HG02852 (cell line): ENCODE measurements at regions not wholly inside any gene's neighbourhood (a gene's known extent, or its start where the extent isn't known, plus 50 kb on each side); places are given as distances from the start of the nearest gene placed in this dataset.

Source experiments
- ATAC-seq: cut with Tn5 transposase; IDR thresholded peaks from one replicate; pipeline ENCODE4 v1.9.1; 2021; ENCODE audit warnings: mild to moderate bottlenecking, moderate library complexity; ENCODE audit not compliant: unreplicated experiment

DNA sequence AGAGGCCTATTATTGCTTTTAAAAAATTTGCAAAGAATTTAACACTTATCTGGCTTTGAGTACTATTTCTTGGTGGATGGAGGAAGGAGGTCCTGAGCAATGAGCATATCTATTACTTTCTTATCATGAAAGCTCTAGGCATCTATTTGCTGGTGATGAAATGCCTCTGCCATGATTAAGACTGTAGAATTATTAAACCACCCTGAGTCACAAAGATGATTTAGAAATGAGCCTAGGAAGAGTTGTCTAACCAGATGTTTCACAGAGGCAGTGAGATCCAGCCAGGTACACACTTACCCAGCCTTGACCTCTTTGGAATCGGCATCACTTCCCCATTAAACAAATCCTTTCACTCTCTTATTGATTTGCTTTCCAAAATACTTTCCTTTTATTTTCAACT, 304.4 kb upstream of the KIF2A start:
- ATAC-seq, result no peak

DNA sequence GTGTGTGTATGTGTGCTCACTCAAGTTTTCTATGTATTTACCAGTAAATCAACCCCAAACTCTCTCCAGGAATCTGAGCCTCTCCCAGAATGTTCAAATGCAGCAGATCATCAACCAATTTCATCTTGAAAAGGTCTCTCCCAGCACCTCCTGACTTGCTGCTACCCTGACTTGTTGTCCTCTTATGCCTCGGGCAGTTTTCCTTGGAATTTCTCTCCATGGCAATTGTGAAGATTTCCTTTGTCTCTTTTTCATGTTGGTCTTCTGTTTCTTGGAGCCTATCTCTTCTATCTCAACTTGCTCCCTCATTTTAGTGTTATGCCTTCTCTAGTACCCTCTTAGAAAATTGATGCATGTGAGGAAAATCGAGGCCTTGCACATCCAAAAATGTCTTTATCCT, 303.6 kb upstream of the KIF2A start:
- no peak for ATAC-seq

DNA sequence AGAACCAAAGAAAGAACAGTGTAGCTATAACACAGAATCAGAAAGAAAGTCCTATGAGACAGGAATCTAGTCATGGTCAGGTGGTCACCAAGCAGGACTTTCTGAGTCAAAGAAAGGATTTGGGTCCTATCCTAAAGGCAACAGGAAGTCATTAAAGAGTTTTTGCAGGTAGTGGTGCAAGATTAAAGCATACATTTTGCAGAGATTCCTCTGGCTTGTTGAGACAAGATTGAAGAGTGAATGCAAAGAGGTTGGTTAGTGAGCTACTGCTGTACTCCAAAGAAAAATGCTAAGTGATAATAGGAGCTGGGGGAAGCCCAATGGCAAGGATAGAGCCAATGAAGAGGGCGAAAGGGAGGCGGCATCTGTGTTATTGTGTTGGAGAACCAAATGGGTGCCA, 300.5 kb upstream of the KIF2A start:
- ATAC-seq, result no peak

DNA sequence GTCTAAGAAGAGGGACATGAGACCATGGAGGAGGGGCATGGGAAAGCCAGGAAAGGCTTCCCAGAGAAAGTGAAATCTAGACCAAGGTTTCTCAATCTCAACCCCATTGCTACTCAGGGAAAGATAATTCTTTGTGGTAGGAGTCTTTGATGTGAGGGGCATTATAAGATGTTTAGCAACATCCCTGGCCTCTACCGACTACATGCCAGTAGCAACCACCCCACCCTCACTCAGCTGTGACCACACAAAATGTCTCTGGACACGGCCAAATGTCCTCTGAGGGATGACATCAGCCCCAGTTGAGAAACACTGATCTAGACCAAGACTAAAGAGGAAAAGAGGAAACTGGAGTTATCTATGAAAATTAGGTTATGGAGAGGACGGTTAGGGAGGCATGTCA, 298.5 kb upstream of the KIF2A start:
- ATAC-seq, result no peak

DNA sequence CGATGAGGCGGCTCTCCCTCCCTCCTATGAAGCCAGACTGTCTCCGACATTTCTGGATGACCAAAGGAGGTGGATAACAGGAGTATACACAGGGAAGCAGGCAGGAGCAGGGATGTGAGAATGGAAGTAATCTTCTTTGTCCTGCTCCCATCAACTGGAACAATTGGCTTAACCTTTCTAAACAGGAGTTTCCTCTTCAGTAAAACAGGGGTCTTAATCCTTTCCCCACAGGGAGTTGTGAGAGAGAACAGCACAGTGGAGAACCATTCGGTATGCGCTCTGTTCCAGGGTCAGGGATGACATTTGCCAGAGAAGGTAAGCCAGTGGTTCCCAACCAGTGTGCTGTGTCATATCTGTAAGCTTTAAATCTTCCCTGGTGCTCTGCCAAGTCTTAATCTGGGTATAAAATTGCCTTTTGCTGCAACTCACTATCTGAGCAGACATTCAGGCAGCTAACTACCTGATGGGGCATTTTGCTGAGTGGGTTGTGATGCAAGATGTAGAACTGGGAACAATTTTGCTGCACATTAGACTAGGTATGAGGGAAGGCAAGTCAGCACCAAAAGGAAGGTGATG, 294.8 kb upstream of the KIF2A start:
- ATAC-seq, result no peak

DNA sequence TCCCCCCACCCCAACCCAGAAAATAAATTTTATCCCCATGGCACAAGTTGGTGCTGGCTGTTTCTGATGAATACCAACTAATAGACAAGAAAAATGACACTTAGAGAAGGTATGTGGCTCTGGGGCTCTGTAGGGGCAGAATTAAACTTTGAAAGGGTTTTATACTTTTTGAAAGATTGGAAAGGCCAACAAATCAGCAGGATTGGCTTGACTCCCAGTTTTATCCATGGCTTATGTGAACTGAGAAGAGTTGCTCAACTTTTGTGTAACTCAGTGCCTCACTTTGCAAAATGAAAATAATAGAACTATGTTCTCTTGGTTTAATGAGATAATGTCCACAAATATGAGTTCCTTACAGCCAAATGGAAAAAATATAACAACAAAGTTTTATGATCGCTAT, 288.9 kb upstream of the KIF2A start:
- no peak for ATAC-seq

DNA sequence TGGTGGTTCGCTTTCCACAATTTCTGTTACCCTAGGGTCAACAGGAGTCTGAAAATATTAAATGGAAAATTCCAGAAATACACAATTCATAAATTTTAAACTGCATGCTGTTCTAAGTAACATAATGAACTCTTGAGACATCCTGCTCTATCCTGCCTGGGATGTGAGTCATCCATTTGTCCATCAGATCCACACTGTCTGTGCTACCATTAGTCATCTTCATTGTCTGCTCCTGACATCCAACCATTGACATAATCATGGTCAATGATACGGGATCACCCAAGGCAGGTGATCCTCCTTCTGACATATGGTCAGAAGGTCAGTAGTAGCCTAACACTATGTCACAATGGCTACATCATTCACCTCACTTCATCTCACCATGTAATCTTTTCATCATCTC, 276.7 kb upstream of the KIF2A start:
- no peak for ATAC-seq

DNA sequence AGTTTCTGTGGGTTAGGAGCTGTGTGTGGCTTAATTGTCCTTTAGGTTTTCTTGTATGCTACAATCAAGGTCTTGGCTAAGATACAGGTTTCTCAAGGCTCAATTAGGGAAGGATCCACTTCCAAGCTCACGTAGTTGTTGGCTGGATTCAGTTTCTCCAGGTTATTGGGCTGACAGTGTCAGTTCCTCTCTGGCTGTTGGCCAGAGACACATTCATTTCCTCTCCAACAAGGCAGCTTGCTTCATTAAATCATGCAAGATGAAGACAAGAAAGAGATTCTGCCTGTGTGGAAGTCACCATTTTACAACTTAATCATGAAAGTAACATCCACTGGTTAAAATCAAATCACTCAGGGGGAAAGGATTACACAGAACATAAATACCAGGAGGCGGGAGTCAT, 275.7 kb upstream of the KIF2A start:
- ATAC-seq, result no peak

DNA sequence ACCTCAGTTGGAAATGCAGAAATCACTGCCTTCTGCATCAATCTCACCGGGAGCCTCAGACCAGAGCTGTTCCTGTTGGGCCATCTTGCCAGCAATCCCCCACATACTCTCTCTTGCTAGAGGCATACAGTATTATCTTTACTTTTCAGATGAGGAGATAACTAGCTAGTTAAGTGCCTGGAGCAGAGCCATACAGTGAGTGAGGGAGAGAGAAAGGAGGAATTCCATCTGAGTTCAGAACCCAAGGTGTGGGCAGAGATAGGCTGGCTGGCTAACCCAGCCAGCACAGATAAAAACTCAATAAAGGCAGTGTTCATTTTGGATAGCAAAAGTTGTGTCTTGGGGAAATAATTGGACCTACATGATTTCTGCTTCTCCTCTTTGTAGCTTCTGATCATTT, 268.0 kb upstream of the KIF2A start:
- no peak for ATAC-seq

DNA sequence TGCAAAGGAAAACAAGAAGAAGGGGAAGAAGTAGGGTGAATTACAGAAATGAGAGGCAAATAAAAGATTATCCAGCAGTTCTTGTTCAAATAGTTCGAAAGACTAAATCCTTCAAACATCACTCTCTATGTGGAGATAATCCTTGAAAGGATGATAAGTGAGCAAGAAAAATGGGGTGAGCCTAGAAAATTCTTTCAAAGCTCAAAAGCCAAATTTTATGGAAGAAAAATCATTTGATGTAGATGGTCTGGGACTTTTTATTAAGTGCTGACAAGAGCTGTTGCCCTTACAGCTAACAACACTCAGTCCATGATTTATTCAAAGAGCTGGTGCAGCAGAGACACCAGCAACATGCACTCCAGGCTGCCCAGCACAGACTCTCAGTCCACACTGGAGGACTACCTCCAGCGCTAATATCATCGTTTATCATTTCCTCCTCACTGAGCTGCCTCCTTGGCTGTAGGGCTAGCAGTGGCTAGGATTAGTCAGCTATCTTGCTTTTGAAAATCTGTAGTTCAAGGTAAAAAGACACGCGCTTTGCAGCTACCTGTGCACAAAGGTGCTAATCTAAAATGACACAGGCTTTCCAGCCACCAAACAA, 264.8 kb upstream of the KIF2A start:
- no peak for ATAC-seq

DNA sequence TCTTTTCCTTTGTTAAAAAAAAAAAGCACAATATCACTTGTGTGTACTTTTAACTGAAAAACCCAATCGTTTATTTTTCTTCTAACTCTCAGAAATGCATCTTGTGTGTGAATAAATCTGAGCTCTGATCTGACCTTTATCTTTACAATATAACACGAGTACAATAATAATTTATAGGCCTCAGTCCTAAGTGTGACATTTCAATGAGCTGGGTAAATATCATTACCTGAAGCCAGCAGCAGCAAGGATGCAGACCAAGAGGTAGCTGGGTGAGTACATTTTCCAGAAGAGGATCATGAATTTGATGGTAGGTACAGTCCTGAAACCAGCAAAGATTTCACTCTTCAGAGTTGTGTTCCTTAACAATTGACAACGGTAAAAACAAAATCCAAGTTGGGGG, 264.0 kb upstream of the KIF2A start:
- ATAC-seq, result no peak

DNA sequence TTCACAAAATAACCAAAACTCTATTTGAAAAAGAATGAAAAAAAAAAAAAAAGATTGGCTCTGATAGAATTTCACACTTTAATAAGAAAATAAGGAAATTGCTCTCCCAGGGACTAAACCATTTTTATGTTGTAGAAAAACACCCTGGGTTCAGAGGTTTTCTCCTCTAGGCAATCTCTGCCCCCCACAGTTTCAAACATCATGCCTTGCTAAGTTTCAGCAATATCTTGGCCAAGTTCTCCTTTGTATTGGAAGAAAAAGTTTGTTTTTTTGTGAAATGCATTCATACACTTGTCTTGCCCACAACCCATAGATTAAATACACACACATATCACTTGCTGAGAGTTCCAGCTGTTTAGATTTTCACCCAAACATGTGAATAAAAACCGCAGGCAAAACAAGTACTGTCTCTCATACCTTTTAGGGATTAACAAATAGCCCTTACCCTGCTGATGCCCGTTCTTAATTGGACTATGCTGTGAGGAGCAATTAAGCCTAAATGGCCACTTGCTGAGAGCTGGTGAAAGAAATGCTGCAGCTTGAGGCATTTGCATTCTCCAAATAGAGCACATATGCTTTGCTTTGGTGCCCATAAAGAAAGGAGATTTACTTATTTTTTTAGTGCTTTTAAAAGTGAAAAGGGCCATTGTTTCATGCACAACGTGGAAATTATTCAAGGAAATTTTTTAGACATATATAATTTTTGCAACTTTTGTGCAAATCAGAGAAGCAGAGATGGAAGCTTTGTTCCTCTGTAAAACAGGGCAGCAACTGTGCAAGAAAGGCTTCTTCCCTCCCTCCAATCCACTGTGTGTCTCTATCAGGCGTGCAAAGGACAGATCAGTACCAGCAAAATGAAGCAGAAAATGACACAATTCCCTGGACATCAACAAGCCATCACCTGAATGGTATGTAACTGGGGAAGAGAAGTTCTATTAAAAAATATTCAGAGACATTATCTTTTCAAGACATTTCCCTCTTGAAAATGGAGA, 262.4 kb upstream of the KIF2A start:
- ATAC-seq, result no peak

DNA sequence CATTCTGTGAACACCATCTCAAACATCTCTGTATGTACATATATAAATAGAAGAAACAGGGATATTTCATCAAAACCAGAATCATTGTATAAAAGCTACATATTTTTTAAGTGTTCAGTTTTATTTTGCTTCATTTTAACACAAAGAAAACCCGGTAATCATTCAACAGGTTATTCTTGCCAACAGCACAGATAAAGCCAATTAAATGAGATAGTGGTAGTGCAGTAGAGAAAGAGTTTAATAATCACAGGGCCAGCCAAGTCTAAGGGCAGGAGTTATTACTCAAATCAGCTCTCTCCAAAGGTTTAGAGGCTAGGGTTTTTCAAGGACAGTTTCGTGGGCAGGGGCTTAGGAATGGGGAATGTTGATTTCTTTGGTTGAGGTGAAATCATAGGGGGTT, 261.0 kb upstream of the KIF2A start:
- ATAC-seq, result no peak

DNA sequence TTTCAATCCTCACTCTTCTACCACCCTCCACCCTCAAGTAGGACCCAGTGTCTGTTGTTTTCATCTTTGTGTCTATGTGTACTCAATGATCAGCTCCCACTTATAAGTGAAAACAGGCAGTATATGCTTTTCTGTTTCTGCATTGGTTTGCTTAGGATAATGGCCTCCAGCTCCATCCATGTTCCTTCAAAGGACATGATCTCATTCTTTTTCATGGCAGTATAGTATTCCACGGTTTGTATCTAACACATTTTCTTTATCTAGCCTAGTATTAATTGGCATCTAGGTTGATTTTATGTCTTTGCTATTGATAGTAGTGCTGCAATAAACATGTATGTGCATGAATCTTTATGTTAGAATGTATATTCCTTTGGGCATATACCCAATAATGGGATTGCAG, 259.8 kb upstream of the KIF2A start:
- no peak for ATAC-seq

DNA sequence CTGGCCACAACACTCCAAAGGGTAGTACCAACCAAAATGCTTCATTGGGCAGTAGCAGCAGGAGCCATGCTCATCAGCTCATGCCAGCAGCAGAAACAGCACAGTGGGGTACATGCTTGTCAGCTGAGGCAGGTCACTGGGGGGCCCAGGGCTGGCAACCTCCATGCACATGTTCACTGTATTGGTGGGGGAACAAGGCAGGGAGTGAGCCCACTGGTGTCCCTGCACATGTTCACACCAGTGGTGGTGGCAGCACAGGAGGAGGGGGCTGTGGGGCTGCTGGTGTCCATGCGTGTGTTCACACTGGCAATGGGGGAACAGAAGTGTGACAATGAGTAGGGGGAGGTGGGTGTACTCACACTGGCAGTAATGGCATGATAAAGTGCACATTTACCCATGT, 254.3 kb upstream of the KIF2A start:
- no peak for ATAC-seq

DNA sequence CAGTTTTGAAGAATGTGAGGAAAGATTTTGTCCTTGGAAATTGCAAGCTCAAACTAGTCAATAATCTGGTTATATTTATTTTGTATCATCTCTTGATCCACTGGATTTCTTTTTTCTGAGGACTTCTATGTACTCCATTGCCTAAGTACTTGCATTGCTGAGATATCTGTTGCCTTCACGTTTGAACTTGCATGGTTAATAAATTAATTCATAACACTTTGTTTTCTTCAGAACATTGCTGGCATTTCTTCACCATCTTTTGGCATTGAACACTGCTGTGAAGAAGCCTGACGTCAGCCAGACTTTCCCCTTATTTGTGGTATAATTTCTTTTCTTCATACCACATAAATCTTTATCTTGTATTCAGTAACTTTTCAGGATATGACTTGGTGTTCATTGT, 246.0 kb upstream of the KIF2A start:
- no peak for ATAC-seq

DNA sequence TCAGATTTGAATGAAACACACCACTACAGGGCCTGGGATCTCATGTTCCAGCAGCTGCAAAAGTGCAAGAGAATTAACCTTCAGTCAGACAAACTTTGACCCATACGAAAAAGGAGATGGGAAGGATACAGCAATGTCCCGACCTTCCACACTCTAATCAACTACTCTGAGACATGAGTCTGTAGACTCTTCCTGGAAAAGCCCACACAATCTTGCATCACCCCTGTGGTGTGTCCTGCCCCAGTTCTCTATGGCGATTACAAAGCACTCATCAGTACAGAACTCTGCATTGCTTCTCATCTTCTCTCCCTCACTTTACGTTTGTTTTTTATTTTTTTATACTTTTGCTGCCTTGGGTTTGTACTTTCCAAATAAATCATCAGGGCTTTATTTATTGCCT, 241.0 kb upstream of the KIF2A start:
- ATAC-seq, result no peak

DNA sequence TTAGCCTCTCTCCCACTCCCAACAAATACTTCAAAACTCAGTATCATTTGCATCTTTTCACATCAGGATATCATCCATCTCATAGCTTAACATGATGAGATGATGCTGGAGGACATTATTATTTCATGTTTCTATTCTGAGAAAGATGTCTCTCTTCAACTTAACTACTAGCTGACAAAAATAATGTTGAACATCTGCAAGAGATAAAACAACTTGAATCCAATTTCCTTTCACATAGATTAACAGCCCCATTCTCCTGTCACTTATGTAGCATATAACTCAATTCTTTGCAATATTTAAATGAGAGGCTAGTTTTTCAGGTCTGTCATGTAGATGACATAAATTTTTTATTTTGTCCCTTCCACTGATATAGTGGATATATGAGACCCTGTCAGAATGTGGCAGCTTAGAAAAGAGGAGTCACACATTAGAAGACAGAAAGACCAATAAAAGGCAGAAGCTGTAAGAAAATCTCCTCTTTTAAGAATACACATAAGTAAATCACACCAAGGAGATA, 239.2 kb upstream of the KIF2A start:
- ATAC-seq, result no peak

DNA sequence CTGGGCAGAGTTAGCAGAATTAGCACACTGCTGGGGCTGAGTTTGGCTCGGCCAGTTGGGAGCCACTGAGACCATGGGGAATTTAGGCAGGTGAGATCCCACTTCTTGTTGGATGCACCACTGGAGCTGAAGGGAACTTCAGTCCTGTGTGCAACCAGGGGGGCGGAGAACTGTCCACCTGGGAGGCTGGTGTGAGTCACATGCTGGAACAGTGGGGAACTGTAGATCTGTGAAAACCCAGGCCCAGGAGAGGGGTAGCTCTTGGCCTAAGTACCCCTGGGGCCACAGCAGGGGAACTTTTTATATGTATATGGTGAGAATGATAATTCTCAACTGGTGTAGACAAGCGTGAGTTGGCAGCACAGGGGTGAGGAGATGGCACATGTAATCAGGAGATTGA, 237.5 kb upstream of the KIF2A start:
- no peak for ATAC-seq

DNA sequence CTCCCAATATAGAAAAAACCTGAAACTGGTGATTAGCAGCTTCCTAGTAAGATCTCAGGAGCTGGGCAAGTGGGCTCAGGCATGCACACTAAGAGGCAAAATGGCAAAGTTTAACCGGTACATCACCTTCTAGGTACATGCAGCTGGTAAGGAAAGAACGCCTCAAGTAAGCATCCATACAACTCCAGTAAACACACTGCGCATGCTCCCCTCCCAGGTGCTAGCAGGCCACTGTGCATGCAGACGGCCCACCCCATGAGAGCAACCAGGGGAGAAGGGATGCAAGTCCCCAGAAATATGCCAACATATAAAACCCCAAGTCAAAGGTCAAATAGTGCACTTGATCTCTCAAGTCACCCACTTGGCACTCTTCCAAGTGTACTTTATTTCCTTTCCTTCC, 228.6 kb upstream of the KIF2A start:
- no peak for ATAC-seq

DNA sequence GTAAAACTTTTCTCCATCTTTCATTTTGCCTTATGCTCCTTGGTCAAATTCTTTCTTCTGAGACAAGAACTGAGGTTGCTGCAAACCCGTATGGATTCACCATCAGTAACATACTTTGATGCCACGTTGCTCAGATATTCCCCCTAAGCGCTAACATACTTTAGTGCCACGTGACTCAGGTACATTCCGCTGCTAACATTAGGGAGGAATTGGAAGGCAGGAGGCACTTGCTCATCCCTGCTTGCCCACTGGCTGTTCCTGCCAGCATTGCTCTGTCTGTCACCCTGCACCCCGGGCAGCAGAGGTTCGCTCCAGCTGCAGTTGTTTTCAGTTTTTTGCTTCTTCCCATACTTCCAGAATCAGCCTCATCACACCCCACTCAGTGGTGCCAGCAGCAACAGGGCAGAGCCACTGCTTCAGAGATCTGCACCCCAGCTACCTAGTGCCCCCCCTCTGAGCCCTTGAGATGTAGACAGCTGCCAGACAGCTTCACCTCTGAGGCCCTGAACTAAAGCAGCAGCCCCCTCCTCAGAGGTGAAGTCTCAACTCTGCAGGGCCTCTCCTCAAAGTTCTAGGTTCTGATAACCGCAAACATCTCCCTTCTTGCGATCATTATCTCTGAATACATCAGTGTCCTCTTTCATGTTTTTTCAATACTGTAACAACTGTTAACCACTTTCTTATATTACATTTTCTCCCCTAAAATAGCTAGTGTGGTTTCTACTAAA, 228.0 kb upstream of the KIF2A start:
- no peak for ATAC-seq
